ENCODE measurements at regions not wholly inside any gene's neighbourhood (a gene's known extent, or its start where the extent isn't known, plus 50 kb on each side); places are given as distances from the start of the nearest gene placed in this dataset.

DNA sequence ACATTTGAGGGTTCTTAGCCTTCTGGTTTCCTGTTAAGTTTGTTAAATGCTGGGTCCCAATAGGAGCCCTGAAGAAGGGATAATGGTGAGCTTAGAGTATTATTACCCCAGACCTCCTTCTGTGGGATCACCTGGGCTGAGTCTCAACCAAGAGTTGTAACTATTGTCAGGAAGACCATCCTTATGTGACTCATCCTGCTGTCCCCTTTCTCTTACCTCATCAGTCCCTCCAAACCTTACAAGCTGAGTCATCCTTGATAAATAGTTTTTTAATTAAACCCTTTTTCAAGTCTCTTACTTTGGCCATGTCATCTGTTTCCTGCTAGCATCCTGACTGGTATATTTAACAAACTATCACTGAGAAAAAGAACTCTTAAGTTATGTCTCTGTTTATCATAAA, 502.8 kb downstream of the LRRC70 start:
- TF ChIP-seq, protein P1, sequence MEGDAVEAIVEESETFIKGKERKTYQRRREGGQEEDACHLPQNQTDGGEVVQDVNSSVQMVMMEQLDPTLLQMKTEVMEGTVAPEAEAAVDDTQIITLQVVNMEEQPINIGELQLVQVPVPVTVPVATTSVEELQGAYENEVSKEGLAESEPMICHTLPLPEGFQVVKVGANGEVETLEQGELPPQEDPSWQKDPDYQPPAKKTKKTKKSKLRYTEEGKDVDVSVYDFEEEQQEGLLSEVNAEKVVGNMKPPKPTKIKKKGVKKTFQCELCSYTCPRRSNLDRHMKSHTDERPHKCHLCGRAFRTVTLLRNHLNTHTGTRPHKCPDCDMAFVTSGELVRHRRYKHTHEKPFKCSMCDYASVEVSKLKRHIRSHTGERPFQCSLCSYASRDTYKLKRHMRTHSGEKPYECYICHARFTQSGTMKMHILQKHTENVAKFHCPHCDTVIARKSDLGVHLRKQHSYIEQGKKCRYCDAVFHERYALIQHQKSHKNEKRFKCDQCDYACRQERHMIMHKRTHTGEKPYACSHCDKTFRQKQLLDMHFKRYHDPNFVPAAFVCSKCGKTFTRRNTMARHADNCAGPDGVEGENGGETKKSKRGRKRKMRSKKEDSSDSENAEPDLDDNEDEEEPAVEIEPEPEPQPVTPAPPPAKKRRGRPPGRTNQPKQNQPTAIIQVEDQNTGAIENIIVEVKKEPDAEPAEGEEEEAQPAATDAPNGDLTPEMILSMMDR (IDR thresholded peaks at IDR 0.05), result no peak
- no peaks in the 10 kb centered on the region for H3K27me3 ChIP-seq
- DNase-seq, result no peak

DNA sequence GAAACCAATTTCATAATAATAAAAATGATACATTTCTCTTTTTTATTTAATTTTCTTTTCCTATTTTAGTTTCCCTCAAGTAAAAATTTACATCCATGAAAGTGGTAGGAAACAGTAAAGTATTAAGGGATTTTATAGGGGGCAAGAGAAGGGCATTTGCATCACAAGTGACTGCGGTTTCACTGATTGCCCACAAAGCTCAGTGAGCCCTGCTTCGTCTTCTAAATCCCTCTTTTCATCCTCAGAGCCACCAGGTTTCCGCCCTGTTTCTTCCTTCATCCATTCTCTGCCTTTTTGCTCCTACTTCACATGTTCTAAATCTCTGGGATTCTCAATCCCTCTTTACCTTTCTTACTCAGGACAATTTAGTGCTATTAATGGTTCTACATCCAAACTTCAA, 491.4 kb downstream of the LRRC70 start:
- TF ChIP-seq, protein P1 (IDR thresholded peaks at IDR 0.05), result no peak
- Histone ChIP-seq H3K27ac (no peak overlapping the region), H3K36me3 (no peaks in the 10 kb centered on the region), H3K27me3 (no peaks in the 10 kb centered on the region), H3K4me1 (no peaks in the 10 kb centered on the region), H3K4me3 (no peak overlapping the region), H3K9me3 (no peaks in the 10 kb centered on the region)
- intact Hi-C loops (cut with DNase I; ENCODE audit: low total_unique reads), result no loop called here
- DNase-seq, result no peak

More for the DNA sequence above, 502.8 kb downstream of the LRRC70 start:
- H3K27ac ChIP-seq, result no peak overlapping the region
- H3K4me1 ChIP-seq, result no peaks in the 10 kb centered on the region
- H3K4me3 ChIP-seq, result no peak overlapping the region
- intact Hi-C loops (cut with DNase I; ENCODE audit: low total_unique reads), result no loop called here
- no peaks in the 10 kb centered on the region for H3K36me3 ChIP-seq
- no peaks in the 10 kb centered on the region for H3K9me3 ChIP-seq

DNA sequence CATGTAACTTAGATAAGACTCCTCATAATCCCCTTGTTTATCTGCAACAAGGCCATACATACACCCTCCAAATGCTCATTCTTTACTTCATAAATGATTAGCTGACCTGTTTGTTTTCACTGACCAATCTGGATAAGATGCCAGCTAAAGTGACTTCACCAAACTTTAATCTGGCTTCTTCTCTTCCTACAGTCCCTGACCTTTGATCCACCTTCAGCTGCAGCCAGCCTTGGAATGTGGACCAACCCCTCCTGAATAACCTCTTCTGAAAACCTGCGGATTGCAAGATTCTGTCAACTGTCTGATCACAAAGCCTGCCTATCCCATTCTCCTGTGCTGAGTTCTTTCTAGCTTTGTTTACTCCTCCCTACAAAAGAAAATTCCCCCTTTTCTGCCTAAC, 476.8 kb downstream of the LRRC70 start:
- Histone ChIP-seq H3K36me3 (no peaks in the 10 kb centered on the region), H3K4me3 (no peak overlapping the region), H3K27me3 (no peaks in the 10 kb centered on the region), H3K27ac (no peak overlapping the region), H3K9me3 (no peaks in the 10 kb centered on the region), H3K4me1 (no peaks in the 10 kb centered on the region)
- intact Hi-C loops (cut with DNase I; ENCODE audit: low total_unique reads), result no loop called here
- no peak for DNase-seq
- TF ChIP-seq, protein P1 (IDR thresholded peaks at IDR 0.05), result no peak

DNA sequence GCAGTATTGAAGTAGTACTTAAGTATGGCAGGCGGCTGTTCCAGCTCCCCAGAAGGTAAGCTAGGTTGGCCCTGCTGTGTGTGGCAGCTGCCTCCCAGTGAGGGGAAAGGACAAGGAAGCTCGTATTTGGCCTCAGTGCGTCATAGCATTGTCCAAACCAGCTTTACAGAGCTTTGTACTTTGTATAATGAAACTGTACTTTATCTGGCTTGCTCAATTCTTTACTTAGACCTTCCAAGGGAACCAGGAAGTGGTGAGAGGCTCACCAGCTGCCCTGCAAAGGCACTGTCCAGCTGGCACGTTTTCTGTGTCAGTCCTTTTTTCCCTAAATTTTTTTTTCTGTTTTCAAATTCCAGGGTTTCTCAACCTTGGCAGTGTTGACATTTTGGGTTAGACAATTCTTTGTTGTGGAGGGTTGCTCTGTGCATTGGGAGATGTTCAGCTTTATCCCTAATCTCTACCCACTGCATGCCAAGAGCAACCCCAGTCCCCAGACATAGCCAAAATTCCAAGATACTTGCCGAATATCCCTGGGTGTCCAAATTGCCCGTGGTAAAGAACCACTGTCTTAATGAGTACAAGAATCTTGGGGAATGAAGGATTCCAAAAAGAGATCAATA, 474.5 kb downstream of the LRRC70 start:
- no peak overlapping the region for H3K4me3 ChIP-seq
- H3K9me3 ChIP-seq, result no peaks in the 10 kb centered on the region
- TF ChIP-seq, protein P1 (IDR thresholded peaks at IDR 0.05), result no peak
- no peaks in the 10 kb centered on the region for H3K36me3 ChIP-seq
- H3K27me3 ChIP-seq, result no peaks in the 10 kb centered on the region
- no peak overlapping the region for H3K27ac ChIP-seq
- no peaks in the 10 kb centered on the region for H3K4me1 ChIP-seq
- peak; percentile 22 to 63 for DNase-seq
- intact Hi-C loops (cut with DNase I; ENCODE audit: low total_unique reads), result no loop called here

DNA sequence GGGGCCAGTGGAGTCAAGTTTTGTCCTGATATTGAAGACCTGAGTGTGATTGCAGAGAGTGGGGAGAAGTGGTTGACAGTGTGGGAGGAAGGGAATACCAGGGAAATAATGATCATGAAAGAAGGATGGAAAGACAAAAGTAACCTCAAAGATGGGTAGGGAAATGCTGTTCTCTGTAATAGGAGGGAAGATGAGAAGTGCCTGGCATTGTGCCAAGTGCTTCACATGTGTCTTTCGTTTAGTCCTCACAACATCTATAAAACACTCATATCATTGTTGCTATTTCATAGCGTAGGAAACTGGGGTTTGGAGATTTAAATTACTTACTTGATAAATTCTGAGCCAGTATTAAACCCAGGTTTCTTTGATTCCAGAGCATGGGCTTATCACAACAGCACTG, 472.3 kb downstream of the LRRC70 start:
- Histone ChIP-seq H3K4me1 (no peaks in the 10 kb centered on the region), H3K36me3 (no peaks in the 10 kb centered on the region), H3K9me3 (no peaks in the 10 kb centered on the region), H3K4me3 (no peak overlapping the region), H3K27ac (no peak overlapping the region), H3K27me3 (no peaks in the 10 kb centered on the region)
- no peak for DNase-seq
- TF ChIP-seq, protein P1 (IDR thresholded peaks at IDR 0.05), result no peak
- intact Hi-C loops (cut with DNase I; ENCODE audit: low total_unique reads), result no loop called here

DNA sequence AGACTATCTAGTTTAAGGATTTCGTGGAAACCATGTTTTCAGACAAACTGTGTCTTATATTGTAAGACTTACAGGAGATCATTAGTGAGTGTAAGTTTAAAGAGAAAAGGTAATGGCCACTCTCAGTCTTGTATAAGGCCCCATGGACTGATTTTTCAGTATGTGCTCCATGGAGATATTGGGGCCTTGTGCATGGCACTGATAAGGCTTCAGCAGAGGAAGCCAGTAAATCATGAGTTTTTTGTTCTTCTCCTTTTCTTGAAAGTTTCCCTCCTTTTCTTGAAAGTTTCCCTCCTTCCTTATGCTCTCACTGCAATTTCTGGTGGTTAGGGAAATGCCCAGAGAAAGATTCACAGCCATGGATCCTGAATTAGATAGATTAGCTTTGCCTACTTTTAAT, 471.3 kb downstream of the LRRC70 start:
- TF ChIP-seq, protein P1 (IDR thresholded peaks at IDR 0.05), result no peak
- Histone ChIP-seq H3K27ac (no peak overlapping the region), H3K27me3 (no peaks in the 10 kb centered on the region), H3K4me3 (no peak overlapping the region), H3K9me3 (no peaks in the 10 kb centered on the region), H3K4me1 (no peaks in the 10 kb centered on the region), H3K36me3 (no peaks in the 10 kb centered on the region)
- intact Hi-C loops (cut with DNase I; ENCODE audit: low total_unique reads), result no loop called here
- no peak for DNase-seq

Measured in tibial artery (tissue), 4 donors.